Right lobe of liver (tissue), 6 donors: ENCODE measurements at regions not wholly inside any gene's neighbourhood (a gene's known extent, or its start where the extent isn't known, plus 50 kb on each side); places are given as distances from the start of the nearest gene placed in this dataset.

Experiments used
- ATAC-seq, 4 donors: fragments of 200-7000 bp; cut with Tn5 transposase; one replicate each; pipeline ENCODE4 v1.9.1; 2020; ENCODE audit warnings: mild to moderate bottlenecking in 4 of 4, moderate library complexity in 4 of 4
- DNase-seq, 3 donors: peaks; one replicate each; pipeline ENCODE4 v3.0.0-alpha.2; 2020
- H3K27ac ChIP-seq, 3 donors: fragments of 200-600 bp; one replicate each; pipeline ENCODE4 v1.8.0; 2022
- H3K27me3 ChIP-seq, 2 donors: fragments of 200-600 bp; one replicate each; pipeline ENCODE4 v1.8.0; 2022
- H3K36me3 ChIP-seq, 4 donors: fragments of 200-600 bp; sonication (generic) in 1 of 4; one replicate each; pipeline versions ENCODE4 v1.5.1 to v1.8.0; 2017 to 2022; ENCODE audit warnings: control low read depth in 1 of 4
- H3K4me1 ChIP-seq, 4 donors: fragments of 200-600 bp; sonication (generic) in 1 of 4; one replicate each; pipeline versions ENCODE4 v1.5.1 to v1.8.0; 2017 to 2022; ENCODE audit warnings: control low read depth in 1 of 4
- H3K4me3 ChIP-seq, 3 donors: fragments of 200-600 bp; one replicate each; pipeline ENCODE4 v1.8.0; 2022
- H3K9me3 ChIP-seq, 4 donors: fragments of 200-600 bp; sonication (generic) in 1 of 4; one replicate each; pipeline versions ENCODE4 v1.5.1 to v1.8.0; 2017 to 2022; ENCODE audit warnings: control low read depth in 1 of 4
- POLR2A ChIP-seq: fragments of 450-650 bp; IDR thresholded peaks from one replicate; pipeline ENCODE4 v1.6.1; 2017; ENCODE audit warnings: antibody characterized with exemption, mild to moderate bottlenecking
- WGBS: methylation state at CpG from one replicate; pipeline ENCODE4 v1.1.6; 2018; ENCODE audit warnings: low coverage, low lambda C conversion rate; ENCODE audit not compliant: insufficient coverage; ENCODE audit errors: missing lambda C conversion rate; 5-methylcytosine and 5-hydroxymethylcytosine counted together
- intact Hi-C, 2 donors: fragments of 100-400 bp; cut with DNase I; formaldehyde crosslinking; loops; one replicate each; pipeline versions ENCODE4 v1.11.2 to v1.14.1; 2022
- TF ChIP-seq, protein P1 (sequence below), 4 donors: fragments of 200-600 bp in 3 of 4; fragments of 450-650 bp in 1 of 4; IDR thresholded peaks; one replicate each; pipeline versions ENCODE4 v1.5.1 to v1.8.0; 2016 to 2022; ENCODE audit warnings: antibody characterized with exemption in 4 of 4, mild to moderate bottlenecking in 2 of 4
- donor health status: DM: no; HTN: yes; CAD: no.
- donor health status: DM: no; HTN: no; CAD: no.
- donor health status: DM: no; HTN: no; CAD: no.
- donor health status: DM: no; HTN: yes; CAD: no.
- donor health status: DM: no; HTN: yes; CAD: no.

DNA sequence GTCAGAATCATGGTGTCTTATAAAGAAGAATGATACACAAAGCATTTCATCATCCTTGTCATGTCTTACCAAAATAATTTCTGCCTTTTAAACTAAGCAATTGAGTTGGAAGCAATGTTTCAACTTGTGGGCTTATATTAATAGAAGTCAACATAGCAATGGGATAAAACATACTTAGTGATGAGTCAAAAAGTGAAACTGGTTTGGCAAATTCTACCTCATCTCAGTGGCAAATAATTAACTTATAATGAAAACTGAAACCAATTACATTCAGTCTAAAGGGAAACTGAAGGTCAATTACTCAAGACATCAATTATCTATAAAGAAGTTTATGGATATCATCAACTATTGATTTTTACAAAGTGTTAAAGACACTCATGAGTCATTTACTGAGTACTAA lies 463.8 kb downstream of the BMP2 start:
- H3K9me3 ChIP-seq = no peaks in the 10 kb centered on the region
- DNase-seq = no peak
- no peak for TF ChIP-seq POLR2A
- TF ChIP-seq, protein P1, sequence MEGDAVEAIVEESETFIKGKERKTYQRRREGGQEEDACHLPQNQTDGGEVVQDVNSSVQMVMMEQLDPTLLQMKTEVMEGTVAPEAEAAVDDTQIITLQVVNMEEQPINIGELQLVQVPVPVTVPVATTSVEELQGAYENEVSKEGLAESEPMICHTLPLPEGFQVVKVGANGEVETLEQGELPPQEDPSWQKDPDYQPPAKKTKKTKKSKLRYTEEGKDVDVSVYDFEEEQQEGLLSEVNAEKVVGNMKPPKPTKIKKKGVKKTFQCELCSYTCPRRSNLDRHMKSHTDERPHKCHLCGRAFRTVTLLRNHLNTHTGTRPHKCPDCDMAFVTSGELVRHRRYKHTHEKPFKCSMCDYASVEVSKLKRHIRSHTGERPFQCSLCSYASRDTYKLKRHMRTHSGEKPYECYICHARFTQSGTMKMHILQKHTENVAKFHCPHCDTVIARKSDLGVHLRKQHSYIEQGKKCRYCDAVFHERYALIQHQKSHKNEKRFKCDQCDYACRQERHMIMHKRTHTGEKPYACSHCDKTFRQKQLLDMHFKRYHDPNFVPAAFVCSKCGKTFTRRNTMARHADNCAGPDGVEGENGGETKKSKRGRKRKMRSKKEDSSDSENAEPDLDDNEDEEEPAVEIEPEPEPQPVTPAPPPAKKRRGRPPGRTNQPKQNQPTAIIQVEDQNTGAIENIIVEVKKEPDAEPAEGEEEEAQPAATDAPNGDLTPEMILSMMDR (IDR thresholded peaks at IDR 0.05) = no peak
- peak in 1 of 4 donors; percentile 86 for ATAC-seq
- H3K4me1 ChIP-seq = no peaks in the 10 kb centered on the region
- no peak overlapping the region for H3K4me3 ChIP-seq
- no peak overlapping the region for H3K27ac ChIP-seq
- intact Hi-C loops = no loop called here
- no peaks in the 10 kb centered on the region for H3K36me3 ChIP-seq
- no peaks in the 10 kb centered on the region for H3K27me3 ChIP-seq

DNA sequence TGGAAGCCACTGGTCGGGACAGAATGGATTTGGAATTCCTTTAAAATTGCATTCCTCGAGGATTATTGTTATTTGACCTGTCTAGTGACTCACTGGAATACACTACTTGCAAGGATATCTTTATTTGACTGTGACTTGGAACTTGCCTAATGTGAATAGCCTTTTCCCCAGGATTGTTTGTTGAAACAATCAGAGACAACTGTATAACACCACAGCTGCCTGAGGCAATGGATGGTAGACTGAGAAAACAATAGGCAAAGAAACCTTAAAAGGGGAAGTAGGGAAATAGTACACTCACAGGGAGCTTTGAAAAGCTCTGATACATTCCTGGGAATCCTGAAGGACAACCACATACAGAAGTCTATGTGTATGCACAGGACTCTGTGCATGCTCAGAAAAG lies 465.3 kb downstream of the BMP2 start:
- DNase-seq = no peak
- no peaks in the 10 kb centered on the region for H3K9me3 ChIP-seq
- H3K36me3 ChIP-seq = no peaks in the 10 kb centered on the region
- no peak for ATAC-seq
- TF ChIP-seq, protein P1 (IDR thresholded peaks at IDR 0.05) = no peak
- TF ChIP-seq POLR2A = no peak
- WGBS = 88% methylated on average over 2 of the region's 2 CpGs
- intact Hi-C loops = no loop called here
- H3K4me1 ChIP-seq = no peaks in the 10 kb centered on the region
- no peak overlapping the region for H3K27ac ChIP-seq
- no peak overlapping the region for H3K4me3 ChIP-seq
- H3K27me3 ChIP-seq = no peaks in the 10 kb centered on the region

DNA sequence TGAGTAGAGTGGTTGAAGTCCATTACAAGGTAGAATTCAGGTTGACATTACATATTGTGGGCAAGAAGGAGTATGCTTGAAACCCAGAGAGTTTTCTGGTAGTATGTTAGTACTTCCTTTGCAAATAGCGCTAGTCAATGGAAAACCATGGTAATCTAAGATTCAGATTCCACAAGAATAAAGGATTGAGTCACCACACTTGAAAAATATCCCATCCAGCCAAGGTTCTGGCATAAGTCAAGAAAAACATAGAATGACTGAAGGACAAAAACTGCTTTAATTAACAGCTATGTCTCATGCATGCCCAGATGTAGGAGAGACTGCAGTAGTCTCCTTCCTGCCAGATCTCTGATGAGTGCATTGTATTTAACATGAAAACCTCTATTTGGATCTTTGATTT lies 469.8 kb downstream of the BMP2 start:
- Histone ChIP-seq H3K36me3 (no peaks in the 10 kb centered on the region), H3K4me3 (no peak overlapping the region), H3K4me1 (no peaks in the 10 kb centered on the region), H3K27ac (no peak overlapping the region), H3K27me3 (no peaks in the 10 kb centered on the region), H3K9me3 (no peaks in the 10 kb centered on the region)
- intact Hi-C loops = no loop called here
- TF ChIP-seq POLR2A = no peak
- TF ChIP-seq, protein P1 (IDR thresholded peaks at IDR 0.05) = no peak
- DNase-seq (no peak), ATAC-seq (no peak)
- WGBS = 85% methylated on average over 1 of the region's 1 CpG

DNA sequence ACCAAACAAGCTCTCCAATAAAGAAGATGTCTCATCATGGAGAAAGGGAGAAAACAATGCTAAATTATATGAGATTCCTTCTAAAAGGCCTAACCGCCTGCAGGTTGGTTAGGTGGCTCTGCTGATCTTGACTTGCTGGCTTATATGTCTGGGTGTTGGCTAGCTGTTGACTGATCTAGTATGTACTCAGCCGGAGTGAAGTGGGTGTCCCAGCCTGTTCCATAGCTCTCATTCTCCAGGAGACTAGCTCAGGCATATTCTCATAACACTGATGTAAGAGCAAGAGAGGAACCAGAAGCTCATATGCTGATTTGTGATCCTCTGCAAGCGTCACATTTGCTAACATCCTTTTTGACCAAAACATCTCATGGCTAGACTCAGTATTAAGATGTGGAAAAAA lies 473.0 kb downstream of the BMP2 start:
- DNase-seq = no peak
- Histone ChIP-seq H3K27me3 (no peaks in the 10 kb centered on the region), H3K9me3 (no peaks in the 10 kb centered on the region), H3K27ac (no peak overlapping the region), H3K4me3 (no peak overlapping the region), H3K36me3 (no peaks in the 10 kb centered on the region), H3K4me1 (no peaks in the 10 kb centered on the region)
- whole genome bisulfite sequencing = 93% methylated on average over 3 of the region's 3 CpGs
- TF ChIP-seq, protein P1 (IDR thresholded peaks at IDR 0.05) = no peak
- no peak for TF ChIP-seq POLR2A
- intact Hi-C loops = no loop called here
- no peak for ATAC-seq
